HEK293 (cell line): ENCODE measurements at regions not wholly inside any gene's neighbourhood (a gene's known extent, or its start where the extent isn't known, plus 50 kb on each side); places are given as distances from the start of the nearest gene placed in this dataset.

ENCODE experiments used
- CTCF ChIA-PET: fragments of 350-600 bp; formaldehyde crosslinking; extraction: SDS; loops from one replicate; lab custom pipeline; 2021; ENCODE audit warnings: antibody characterized with exemption; lab: Yijun Ruan, JAX
- POLR2A ChIA-PET: fragments of 300-600 bp; formaldehyde crosslinking; extraction: SDS; loops from one replicate; lab custom pipeline; 2020; ENCODE audit warnings: antibody characterized with exemption, inconsistent platforms; lab: Yijun Ruan, JAX
- H3K27ac ChIP-seq: fragments of 200-500 bp; sonication (Bioruptor generic); 2 replicates; pipeline ENCODE4 v1.5.1; 2014; ENCODE audit warnings: low read depth, low read length, control low read depth, inconsistent platforms; ENCODE audit errors: extremely low read depth
- H3K36me3 ChIP-seq, 2 experiments: fragments of 200-500 bp in 1 of 2; sonication (Bioruptor generic) in 1 of 2; 1 replicate in 1 of 2; 2 replicates in 1 of 2; pipeline ENCODE4 v1.5.1; 2014 to 2017; ENCODE audit warnings: inconsistent platforms in 2 of 2, low read length in 2 of 2; ENCODE audit not compliant: control insufficient read depth in 2 of 2, insufficient read depth in 1 of 2
- H3K4me1 ChIP-seq: fragments of 200-500 bp; sonication (Bioruptor generic); 2 replicates; pipeline ENCODE4 v1.5.1; 2014; ENCODE audit warnings: mild to moderate bottlenecking, low read length, inconsistent platforms; ENCODE audit not compliant: control insufficient read depth, insufficient read depth
- H3K4me3 ChIP-seq: 2 replicates; pipeline ENCODE4 v1.5.1; 2011; ENCODE audit warnings: low read depth, mild to moderate bottlenecking, control low read depth, low read length, moderate library complexity
- H3K9me3 ChIP-seq: fragments of 200-500 bp; sonication (Bioruptor generic); 2 replicates; pipeline ENCODE4 v1.5.1; 2014; ENCODE audit warnings: low read depth, low read length, inconsistent platforms; ENCODE audit not compliant: control insufficient read depth, insufficient read depth
- GLI2 ChIP-seq: fragments of 450-650 bp; formaldehyde crosslinking; IDR thresholded peaks from 2 replicates; pipeline ENCODE4; 2017; ENCODE audit warnings: missing biosample characterization, missing genetic modification characterization, low read depth, borderline replicate concordance
- PRDM4 ChIP-seq: fragments of 450-650 bp; formaldehyde crosslinking; IDR thresholded peaks from 2 replicates; pipeline ENCODE4 v1.5.1; 2017; ENCODE audit warnings: missing biosample characterization, missing genetic modification characterization
- REPIN1 ChIP-seq: fragments of 450-650 bp; formaldehyde crosslinking; IDR thresholded peaks from 2 replicates; pipeline ENCODE4 v1.5.1; 2017; ENCODE audit warnings: missing biosample characterization, missing genetic modification characterization, low read depth
- TRIM28 ChIP-seq: IDR thresholded peaks from 2 replicates; pipeline ENCODE4 v1.6.1; 2011; ENCODE audit warnings: low read length, control low read depth, borderline replicate concordance
- ZBTB6 ChIP-seq: fragments of 450-650 bp; formaldehyde crosslinking; IDR thresholded peaks from 2 replicates; pipeline ENCODE4 v1.5.1; 2017; ENCODE audit warnings: missing biosample characterization, missing genetic modification characterization
- ZNF2 ChIP-seq: fragments of 450-650 bp; formaldehyde crosslinking; IDR thresholded peaks from 2 replicates; pipeline ENCODE4 v1.5.1; 2016; ENCODE audit warnings: missing biosample characterization, missing genetic modification characterization
- ZNF239 ChIP-seq: fragments of 450-650 bp; formaldehyde crosslinking; IDR thresholded peaks from 2 replicates; pipeline ENCODE4 v1.5.1; 2016; ENCODE audit warnings: missing biosample characterization, missing genetic modification characterization
- ZNF350 ChIP-seq: fragments of 450-650 bp; formaldehyde crosslinking; IDR thresholded peaks from 2 replicates; pipeline ENCODE4 v1.5.0; 2017; ENCODE audit warnings: missing biosample characterization, mild to moderate bottlenecking, missing genetic modification characterization
- ZNF558 ChIP-seq: fragments of 450-650 bp; formaldehyde crosslinking; IDR thresholded peaks from 2 replicates; pipeline ENCODE4 v1.5.1; 2016; ENCODE audit warnings: missing biosample characterization, missing genetic modification characterization
- ZNF561 ChIP-seq: fragments of 450-650 bp; IDR thresholded peaks from 2 replicates; pipeline ENCODE4 v1.5.1; 2018; ENCODE audit warnings: missing biosample characterization, missing genetic modification characterization, borderline replicate concordance
- ZNF610 ChIP-seq: fragments of 450-650 bp; formaldehyde crosslinking; IDR thresholded peaks from 2 replicates; pipeline ENCODE4 v1.5.1; 2016; ENCODE audit warnings: missing biosample characterization, missing genetic modification characterization, borderline replicate concordance
- ZNF664 ChIP-seq: fragments of 450-650 bp; formaldehyde crosslinking; IDR thresholded peaks from 2 replicates; pipeline ENCODE4 v1.5.1; 2016; ENCODE audit warnings: missing biosample characterization, missing genetic modification characterization
- ZNF704 ChIP-seq: fragments of 450-650 bp; formaldehyde crosslinking; IDR thresholded peaks from 2 replicates; pipeline ENCODE4 v1.5.1; 2016; ENCODE audit warnings: missing biosample characterization, missing genetic modification characterization
- ZSCAN23 ChIP-seq: fragments of 450-650 bp; formaldehyde crosslinking; IDR thresholded peaks from 2 replicates; pipeline ENCODE4 v1.5.1; 2016; ENCODE audit warnings: missing biosample characterization, missing genetic modification characterization
- ZSCAN4 ChIP-seq: fragments of 450-650 bp; formaldehyde crosslinking; IDR thresholded peaks from 2 replicates; pipeline ENCODE4 v1.5.1; 2017; ENCODE audit warnings: missing biosample characterization, missing genetic modification characterization

- TF ChIP-seq REPIN1: no peak
- TF ChIP-seq ZNF561 (tag by site-specific recombination): no peak
- TF ChIP-seq GLI2 (tag by site-specific recombination): no peak
- Histone ChIP-seq H3K36me3 (no peaks in the 10 kb centered on the region), H3K4me3 (no peak overlapping the region), H3K4me1 (no peaks in the 10 kb centered on the region), H3K9me3 (no peaks in the 10 kb centered on the region), H3K27ac (no peak overlapping the region)
- ChIA-PET POLR2A (interaction anchor here (0.6 kb wide), 1 partner anchor 8 kb away, joined by 4 read pairs; no protein-coding TSS in a partner anchor), CTCF (no interaction called here)
Measured at GRCh38 chr6:144909753-144910285, 624.7 kb downstream of the UTRN start.

- no peaks in the 10 kb centered on the region for H3K4me1 ChIP-seq
- no peak overlapping the region for H3K4me3 ChIP-seq
- H3K27ac ChIP-seq: no peak overlapping the region
- no peaks in the 10 kb centered on the region for H3K9me3 ChIP-seq
- ChIA-PET POLR2A (no interaction called here), CTCF (interaction anchor here (0.6 to 0.7 kb wide), 2 partner anchors 30 to 68 kb away, joined by 3 read pairs; no protein-coding TSS in a partner anchor)
- TF ChIP-seq ZNF704 (no peak), ZSCAN4 (no peak), ZNF558 (no peak)
- no peaks in the 10 kb centered on the region for H3K36me3 ChIP-seq
Measured at GRCh38 chr6:144911322-144911721, 626.2 kb downstream of the UTRN start.

GRCh38 chr6:144912474-144912873 lies 627.3 kb downstream of the UTRN start:
- Histone ChIP-seq H3K9me3 (no peaks in the 10 kb centered on the region), H3K4me3 (no peak overlapping the region), H3K4me1 (no peaks in the 10 kb centered on the region), H3K27ac (no peak overlapping the region), H3K36me3 (no peaks in the 10 kb centered on the region)
- no peak for TF ChIP-seq ZNF2
- no peak for TF ChIP-seq ZSCAN23 (tag by site-specific recombination)
- no peak for TF ChIP-seq ZBTB6
- no peak for TF ChIP-seq TRIM28
- ChIA-PET CTCF (no interaction called here), POLR2A (no interaction called here)

GRCh38 chr6:144918073-144918472 lies 632.9 kb downstream of the UTRN start:
- CTCF ChIA-PET: interaction anchor here (1.2 kb wide), 1 partner anchor 15 kb away, joined by 3 read pairs; no protein-coding TSS in a partner anchor

GRCh38 chr6:144919560-144919959 lies 634.4 kb downstream of the UTRN start:
- Histone ChIP-seq H3K27ac (no peak overlapping the region), H3K36me3 (no peaks in the 10 kb centered on the region)

More at GRCh38 chr6:144918073-144918472, 632.9 kb downstream of the UTRN start:
- TF ChIP-seq ZNF350 (tag by site-specific recombination) (no peak), ZNF664 (tag by site-specific recombination) (no peak), ZNF610 (peak; percentile 86)
- no peaks in the 10 kb centered on the region for H3K9me3 ChIP-seq
- H3K36me3 ChIP-seq: no peaks in the 10 kb centered on the region
- H3K4me3 ChIP-seq: no peak overlapping the region
- no peaks in the 10 kb centered on the region for H3K4me1 ChIP-seq
- no peak overlapping the region for H3K27ac ChIP-seq
- POLR2A ChIA-PET: interaction anchor here (0.6 kb wide), 1 partner anchor 9 kb away, joined by 4 read pairs; no protein-coding TSS in a partner anchor

More at GRCh38 chr6:144919560-144919959, 634.4 kb downstream of the UTRN start:
- Histone ChIP-seq H3K4me1 (no peaks in the 10 kb centered on the region), H3K9me3 (no peaks in the 10 kb centered on the region), H3K4me3 (no peak overlapping the region)
- no peak for TF ChIP-seq ZNF239
- TF ChIP-seq PRDM4 (tag by site-specific recombination): no peak
- POLR2A ChIA-PET: no interaction called here
- CTCF ChIA-PET: no interaction called here
